ENCODE measurements at regions not wholly inside any gene's neighbourhood (a gene's known extent, or its start where the extent isn't known, plus 50 kb on each side); places are given as distances from the start of the nearest gene placed in this dataset.

DNA sequence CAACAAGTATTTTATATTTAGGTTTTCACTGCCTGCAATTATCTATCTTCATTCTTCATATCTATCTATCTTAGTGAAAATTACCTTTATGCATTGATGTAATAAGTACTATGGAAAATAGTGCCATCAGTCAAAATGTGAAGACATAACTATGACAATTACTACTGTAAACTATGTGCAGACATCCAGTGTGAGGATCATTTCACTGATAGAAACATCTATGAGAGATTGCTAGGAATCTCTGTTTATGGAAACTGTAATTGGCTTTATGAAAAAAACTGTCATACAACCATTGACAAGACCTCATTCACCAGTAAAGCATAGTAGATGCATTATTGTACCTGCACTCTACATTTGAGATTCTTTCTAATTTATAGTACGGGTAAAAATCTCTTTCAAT is 401.0 kb downstream of the PMP22 start:
- Histone ChIP-seq H3K9me1 (ENCODE audit: control insufficient read depth, insufficient read depth, low read length) (no peaks in the 10 kb centered on the region), H3K4me3 (no peak overlapping the region), H3K27ac (ENCODE audit: extremely low read depth, low read depth, low read length) (no peak overlapping the region), H3K27me3 (ENCODE audit: control insufficient read depth in 2 of 2, insufficient read depth in 2 of 2, low read length in 2 of 2) (no peaks in the 10 kb centered on the region), H3K4me2 (ENCODE audit: insufficient read depth, low read length) (no peak overlapping the region), H3K4me1 (replicated peaks in 1 of 2; ENCODE audit: control insufficient read depth in 2 of 2, insufficient read depth in 2 of 2, low read length in 2 of 2) (no peaks in the 10 kb centered on the region), H3K9ac (ENCODE audit: insufficient read depth in 1 of 2, low read depth in 2 of 2, low read length in 2 of 2) (no peak overlapping the region), H3K9me3 (replicated peaks; ENCODE audit: control insufficient read depth, insufficient read depth, low read depth, low read length) (no peaks in the 10 kb centered on the region), H2AFZ (ENCODE audit: low read depth, low read length) (no peak overlapping the region), H3K36me3 (ENCODE audit: control insufficient read depth, insufficient read depth, low read length) (no peaks in the 10 kb centered on the region), H4K20me1 (replicated peaks; ENCODE audit: control insufficient read depth, insufficient read depth, low read length) (no peaks in the 10 kb centered on the region), H3K79me2 (ENCODE audit: control insufficient read depth, insufficient read depth, low read length) (no peaks in the 10 kb centered on the region)
- 0% methylated on average over 1 of the region's 1 CpG for WGBS (ENCODE audit: insufficient coverage, low coverage, missing lambda C conversion rate)
- POLR2A ChIA-PET: no interaction called here
- CTCF ChIA-PET (ENCODE audit: low intra/inter-chr PET ratio): no interaction called here
- in situ Hi-C loops (cut with MboI): no loop called here
- ATAC-seq (no peak), DNase-seq (ENCODE audit: extremely low read depth in 1 of 4, low spot score in 3 of 4) (no peak), FAIRE-seq (no peak)
- BruUV-seq (replicated peaks): no TSS peak
- intact Hi-C loops (cut with micrococcal nuclease): no loop called here
- TF ChIP-seq PPARD (CRISPR knock-in tag; IDR thresholded peaks at IDR 0.05): no peak
- TF ChIP-seq E2F6 (IDR thresholded peaks at IDR 0.05; ENCODE audit: borderline replicate concordance in 1 of 2, extremely low read depth in 1 of 2, insufficient read depth in 1 of 2, insufficient read length in 1 of 2, low read depth in 1 of 2, low read length in 1 of 2, poor library complexity in 1 of 2, severe bottlenecking in 1 of 2): no peak
- TF ChIP-seq, protein P1, sequence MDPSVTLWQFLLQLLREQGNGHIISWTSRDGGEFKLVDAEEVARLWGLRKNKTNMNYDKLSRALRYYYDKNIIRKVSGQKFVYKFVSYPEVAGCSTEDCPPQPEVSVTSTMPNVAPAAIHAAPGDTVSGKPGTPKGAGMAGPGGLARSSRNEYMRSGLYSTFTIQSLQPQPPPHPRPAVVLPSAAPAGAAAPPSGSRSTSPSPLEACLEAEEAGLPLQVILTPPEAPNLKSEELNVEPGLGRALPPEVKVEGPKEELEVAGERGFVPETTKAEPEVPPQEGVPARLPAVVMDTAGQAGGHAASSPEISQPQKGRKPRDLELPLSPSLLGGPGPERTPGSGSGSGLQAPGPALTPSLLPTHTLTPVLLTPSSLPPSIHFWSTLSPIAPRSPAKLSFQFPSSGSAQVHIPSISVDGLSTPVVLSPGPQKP (CRISPR knock-in tag; IDR thresholded peaks at IDR 0.05): no peak
- no peak for TF ChIP-seq FOXJ2 (tag; IDR thresholded peaks at IDR 0.05)
- TF ChIP-seq ZNF584 (CRISPR knock-in tag; IDR thresholded peaks at IDR 0.05; ENCODE audit: low read depth): no peak
- TF ChIP-seq ZEB2 (IDR thresholded peaks at IDR 0.05): no peak
- TF ChIP-seq ELF1 (tag; IDR thresholded peaks at IDR 0.05): no peak
- TF ChIP-seq REST (IDR thresholded peaks at IDR 0.05; ENCODE audit: borderline replicate concordance): no peak
- TF ChIP-seq REST (CRISPR knock-in tag; IDR thresholded peaks at IDR 0.05; ENCODE audit: low read depth): no peak
- TF ChIP-seq USF2 (CRISPR knock-in tag; IDR thresholded peaks at IDR 0.05): no peak
- TF ChIP-seq MAFK (IDR thresholded peaks at IDR 0.05; ENCODE audit: low read length): no peak
- TF ChIP-seq FOSL1 (tag; conservative IDR thresholded peaks at IDR 0.05): no peak
